ENCODE measurements at regions not wholly inside any gene's neighbourhood (a gene's known extent, or its start where the extent isn't known, plus 50 kb on each side); places are given as distances from the start of the nearest gene placed in this dataset.

DNA sequence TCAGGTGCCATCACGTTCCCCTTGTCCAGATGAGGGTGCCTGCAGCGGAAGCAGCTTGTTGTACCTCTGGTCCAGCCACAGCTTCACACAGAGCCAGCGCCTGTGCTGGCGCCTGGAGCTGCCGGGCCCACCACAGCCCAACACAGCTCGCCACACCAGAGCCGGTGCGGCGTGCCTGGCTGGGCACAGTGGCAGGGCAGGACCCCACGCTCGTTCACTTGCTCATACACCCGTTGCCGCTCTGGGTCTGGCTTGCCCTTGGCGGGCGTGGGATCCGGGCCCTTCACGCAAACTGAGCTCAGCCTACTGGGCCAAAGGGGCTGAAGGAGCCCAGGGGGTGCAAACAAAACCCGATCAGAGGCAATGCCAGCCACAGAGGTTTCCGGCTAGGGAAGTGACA, 492.5 kb upstream of the MANEA start:
- no peak overlapping the region for H3K27ac ChIP-seq
- TF ChIP-seq, protein P1, sequence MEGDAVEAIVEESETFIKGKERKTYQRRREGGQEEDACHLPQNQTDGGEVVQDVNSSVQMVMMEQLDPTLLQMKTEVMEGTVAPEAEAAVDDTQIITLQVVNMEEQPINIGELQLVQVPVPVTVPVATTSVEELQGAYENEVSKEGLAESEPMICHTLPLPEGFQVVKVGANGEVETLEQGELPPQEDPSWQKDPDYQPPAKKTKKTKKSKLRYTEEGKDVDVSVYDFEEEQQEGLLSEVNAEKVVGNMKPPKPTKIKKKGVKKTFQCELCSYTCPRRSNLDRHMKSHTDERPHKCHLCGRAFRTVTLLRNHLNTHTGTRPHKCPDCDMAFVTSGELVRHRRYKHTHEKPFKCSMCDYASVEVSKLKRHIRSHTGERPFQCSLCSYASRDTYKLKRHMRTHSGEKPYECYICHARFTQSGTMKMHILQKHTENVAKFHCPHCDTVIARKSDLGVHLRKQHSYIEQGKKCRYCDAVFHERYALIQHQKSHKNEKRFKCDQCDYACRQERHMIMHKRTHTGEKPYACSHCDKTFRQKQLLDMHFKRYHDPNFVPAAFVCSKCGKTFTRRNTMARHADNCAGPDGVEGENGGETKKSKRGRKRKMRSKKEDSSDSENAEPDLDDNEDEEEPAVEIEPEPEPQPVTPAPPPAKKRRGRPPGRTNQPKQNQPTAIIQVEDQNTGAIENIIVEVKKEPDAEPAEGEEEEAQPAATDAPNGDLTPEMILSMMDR (IDR thresholded peaks at IDR 0.05), result no peak
- TF ChIP-seq POLR2A (IDR thresholded peaks at IDR 0.05), result no peak
- TF ChIP-seq EP300 (IDR thresholded peaks at IDR 0.05), result no peak
- H3K9me3 ChIP-seq, result no peaks in the 10 kb centered on the region
- no peaks in the 10 kb centered on the region for H3K27me3 ChIP-seq
- H3K36me3 ChIP-seq, result no peaks in the 10 kb centered on the region
- no peak for DNase-seq
- intact Hi-C loops (cut with DNase I), result no loop called here
- 96% methylated on average over 19 of the region's 19 CpGs for WGBS, 3 donors
- no peak overlapping the region for H3K4me3 ChIP-seq
- no peaks in the 10 kb centered on the region for H3K4me1 ChIP-seq (ENCODE audit: insufficient read depth)

DNA sequence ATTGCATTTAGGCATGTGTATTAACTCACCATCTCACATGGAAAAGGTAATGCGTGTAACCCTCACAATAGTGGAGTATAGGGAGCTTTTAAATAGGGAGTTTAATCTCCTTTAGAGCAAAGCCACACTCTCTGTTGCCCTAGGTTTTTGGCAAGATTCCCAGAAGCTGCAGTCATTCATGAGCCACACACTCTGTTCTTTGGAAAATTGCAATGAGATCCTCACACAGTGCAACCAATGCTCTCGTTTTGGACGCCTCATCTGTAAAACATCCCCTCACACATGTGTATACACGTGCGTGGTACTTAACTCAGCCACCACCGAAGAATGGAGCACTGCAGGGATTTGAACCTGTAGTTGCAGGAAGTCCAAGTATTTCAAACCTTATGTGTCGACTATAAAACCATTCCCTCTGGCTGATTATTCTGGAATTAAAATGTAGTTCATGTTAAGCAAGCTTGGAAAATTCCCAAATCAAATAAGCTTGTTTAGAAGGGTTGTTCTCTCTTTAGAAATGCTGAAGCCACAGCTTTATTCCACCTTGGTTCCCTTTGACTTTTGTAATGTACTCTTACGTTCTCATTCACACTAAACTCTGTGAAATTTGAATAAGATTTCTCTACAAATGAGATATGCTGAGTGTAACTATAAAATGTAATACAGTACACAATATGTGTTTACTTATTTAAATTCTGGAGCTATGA, 489.8 kb upstream of the MANEA start:
- 16 to 21% (median 17%) methylated on average over 8 of the region's 8 CpGs for WGBS, 3 donors
- no peak for DNase-seq

DNA sequence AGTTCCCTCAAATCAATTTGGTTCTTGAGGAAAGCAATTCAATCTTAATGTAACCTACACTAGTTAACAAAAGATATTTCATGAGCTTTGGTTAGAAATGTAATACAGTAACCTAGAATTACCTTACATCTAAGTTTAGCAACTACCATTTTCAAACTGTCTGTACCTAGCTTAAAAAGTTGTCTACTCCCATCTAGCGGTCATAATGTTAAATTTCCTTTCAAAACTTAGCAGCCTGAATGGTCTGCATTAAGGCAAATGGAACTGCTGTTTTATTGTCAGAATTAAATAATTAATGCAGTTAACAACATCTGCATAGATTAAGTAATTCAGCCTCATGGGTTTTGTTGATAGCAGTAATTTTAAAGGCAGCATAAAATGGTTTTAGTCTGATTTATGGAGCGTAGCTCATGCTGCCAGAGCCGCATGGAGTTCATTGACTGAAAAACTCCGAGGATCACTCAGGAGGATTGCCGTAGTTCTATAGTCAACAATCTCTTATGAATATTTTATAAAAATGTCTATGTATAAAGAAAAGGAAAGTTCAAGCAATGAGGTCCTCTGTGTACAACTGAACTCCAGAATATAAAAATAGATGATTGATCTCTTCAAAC, 485.4 kb upstream of the MANEA start:
- 55 to 60% (median 57%) methylated on average over 5 of the region's 5 CpGs for WGBS, 3 donors
- no peaks in the 10 kb centered on the region for H3K27me3 ChIP-seq
- no peaks in the 10 kb centered on the region for H3K36me3 ChIP-seq
- no peak overlapping the region for H3K27ac ChIP-seq
- no peaks in the 10 kb centered on the region for H3K4me1 ChIP-seq (ENCODE audit: insufficient read depth)
- DNase-seq, result no peak
- intact Hi-C loops (cut with DNase I), result no loop called here
- no peaks in the 10 kb centered on the region for H3K9me3 ChIP-seq
- TF ChIP-seq EP300 (IDR thresholded peaks at IDR 0.05) (no peak), POLR2A (IDR thresholded peaks at IDR 0.05) (no peak)
- TF ChIP-seq, protein P1 (IDR thresholded peaks at IDR 0.05), result no peak
- H3K4me3 ChIP-seq, result no peak overlapping the region

More for the DNA sequence above, 489.8 kb upstream of the MANEA start:
- no peaks in the 10 kb centered on the region for H3K9me3 ChIP-seq
- no peaks in the 10 kb centered on the region for H3K36me3 ChIP-seq
- no peaks in the 10 kb centered on the region for H3K4me1 ChIP-seq (ENCODE audit: insufficient read depth)
- no peak overlapping the region for H3K27ac ChIP-seq
- TF ChIP-seq, protein P1 (IDR thresholded peaks at IDR 0.05), result no peak
- TF ChIP-seq POLR2A (IDR thresholded peaks at IDR 0.05) (no peak), EP300 (IDR thresholded peaks at IDR 0.05) (no peak)
- intact Hi-C loops (cut with DNase I), result no loop called here
- no peaks in the 10 kb centered on the region for H3K27me3 ChIP-seq
- H3K4me3 ChIP-seq, result no peak overlapping the region

DNA sequence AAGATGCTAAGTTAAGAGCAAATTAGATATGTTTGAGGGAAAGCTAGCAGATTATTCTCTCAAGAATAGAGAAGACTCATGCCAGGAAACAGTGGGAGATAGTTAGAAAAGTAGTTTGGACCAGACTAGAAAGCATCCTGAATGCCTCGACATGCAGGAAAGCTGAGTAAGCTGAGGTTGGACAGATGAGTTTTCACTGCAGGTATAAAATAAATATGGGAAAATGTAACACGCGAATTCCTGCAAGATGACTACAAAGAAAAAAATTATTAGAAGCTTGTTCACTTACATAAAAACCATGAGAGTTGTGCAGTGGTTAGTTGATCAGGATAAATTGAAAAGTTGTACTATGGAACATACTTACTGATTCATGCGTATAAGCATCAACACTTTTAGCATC, 484.2 kb upstream of the MANEA start:
- 68 to 75% (median 71%) methylated on average over 4 of the region's 4 CpGs for WGBS, 3 donors
- no peaks in the 10 kb centered on the region for H3K27me3 ChIP-seq
- H3K27ac ChIP-seq, result no peak overlapping the region
- no peak overlapping the region for H3K4me3 ChIP-seq
- H3K9me3 ChIP-seq, result no peaks in the 10 kb centered on the region
- no peak for DNase-seq
- TF ChIP-seq POLR2A (IDR thresholded peaks at IDR 0.05), result no peak
- no peak for TF ChIP-seq EP300 (IDR thresholded peaks at IDR 0.05)
- TF ChIP-seq, protein P1 (IDR thresholded peaks at IDR 0.05), result no peak
- no peaks in the 10 kb centered on the region for H3K4me1 ChIP-seq (ENCODE audit: insufficient read depth)
- H3K36me3 ChIP-seq, result no peaks in the 10 kb centered on the region
- intact Hi-C loops (cut with DNase I), result no loop called here

Data from ovary (tissue), 7 donors.